ENCODE measurements at regions not wholly inside any gene's neighbourhood (a gene's known extent, or its start where the extent isn't known, plus 50 kb on each side); places are given as distances from the start of the nearest gene placed in this dataset.

DNA sequence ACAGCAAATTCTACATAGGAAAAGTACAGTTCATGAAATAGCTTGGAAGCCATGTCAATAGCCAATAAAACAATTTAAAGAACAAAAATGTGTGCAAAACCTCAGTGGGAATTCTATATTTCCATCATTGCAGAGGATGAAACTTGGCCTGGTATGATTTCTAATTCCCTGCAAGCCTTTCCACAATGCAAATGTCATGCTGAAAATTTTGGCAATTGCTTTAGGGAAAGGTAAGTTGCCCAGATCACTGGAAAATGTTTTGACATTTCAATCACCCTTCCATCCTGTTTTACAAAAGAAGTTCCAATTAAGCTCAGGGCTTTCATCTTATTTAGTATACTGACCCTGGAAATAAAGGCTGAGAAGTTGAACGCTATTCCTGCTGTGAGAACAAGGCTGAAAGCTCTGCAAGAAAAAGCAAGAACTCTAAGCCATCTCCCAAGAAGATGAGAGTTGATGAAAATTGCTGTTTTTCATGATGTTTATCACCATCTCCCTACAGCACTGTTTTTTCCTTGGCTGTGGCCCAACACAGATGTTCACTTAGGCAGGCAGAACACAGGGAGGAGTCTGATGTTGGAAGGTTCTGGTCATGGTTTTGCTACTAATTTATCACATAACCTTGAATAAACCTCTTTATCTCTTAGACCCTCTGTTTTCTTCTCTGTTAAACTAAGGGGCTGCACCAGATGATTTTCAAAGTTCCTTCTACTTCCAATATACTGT is 263.7 kb downstream of the KCTD12 start:
- no peak overlapping the region for H3K9ac ChIP-seq (ENCODE audit: low read depth, low read length)
- H3K9me3 ChIP-seq (ENCODE audit: control insufficient read depth, insufficient read depth, low read length): peaks cover 4% of the 10 kb centered on the region; the same call in 1 of the 2 replicates
- H3K4me3 ChIP-seq (ENCODE audit: low read depth, low read length): no peak overlapping the region

DNA sequence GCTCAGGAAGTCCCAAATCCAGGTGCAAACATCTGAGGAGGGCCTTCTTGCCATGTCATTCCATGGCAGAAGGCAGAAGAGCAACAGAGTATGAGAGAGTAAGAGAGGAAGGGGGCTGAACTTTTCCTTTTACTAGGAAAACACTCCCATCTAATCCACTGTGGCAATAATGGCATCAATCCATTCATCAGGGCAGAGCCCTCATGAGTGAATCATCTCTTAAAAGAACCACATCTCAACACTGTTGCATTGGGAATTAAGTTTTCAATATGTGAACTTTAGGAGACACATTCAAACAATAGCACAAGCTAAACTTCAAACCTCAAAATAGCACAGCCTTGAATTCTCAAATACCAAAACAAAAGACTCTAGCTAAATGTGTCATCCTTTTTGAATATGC is 264.5 kb downstream of the KCTD12 start:
- Histone ChIP-seq H3K36me3 (ENCODE audit: control insufficient read depth, insufficient read depth, low read length) (no peaks in the 10 kb centered on the region), H3K9me3 (ENCODE audit: control insufficient read depth, insufficient read depth, low read length) (peaks cover 4% of the 10 kb centered on the region; the same call in 1 of the 2 replicates), H3K4me1 (ENCODE audit: control insufficient read depth, insufficient read depth, low read length) (no peaks in the 10 kb centered on the region), H3K27me3 (ENCODE audit: control insufficient read depth, insufficient read depth, low read length) (no peaks in the 10 kb centered on the region), H3K9ac (ENCODE audit: low read depth, low read length) (no peak overlapping the region), H3K4me3 (ENCODE audit: low read depth, low read length) (no peak overlapping the region), H3K27ac (ENCODE audit: low read depth, low read length) (no peak overlapping the region)

More for the DNA sequence above, 263.7 kb downstream of the KCTD12 start:
- Histone ChIP-seq H3K4me1 (ENCODE audit: control insufficient read depth, insufficient read depth, low read length) (no peaks in the 10 kb centered on the region), H3K27ac (ENCODE audit: low read depth, low read length) (no peak overlapping the region), H3K27me3 (ENCODE audit: control insufficient read depth, insufficient read depth, low read length) (no peaks in the 10 kb centered on the region), H3K36me3 (ENCODE audit: control insufficient read depth, insufficient read depth, low read length) (no peaks in the 10 kb centered on the region)

DNA sequence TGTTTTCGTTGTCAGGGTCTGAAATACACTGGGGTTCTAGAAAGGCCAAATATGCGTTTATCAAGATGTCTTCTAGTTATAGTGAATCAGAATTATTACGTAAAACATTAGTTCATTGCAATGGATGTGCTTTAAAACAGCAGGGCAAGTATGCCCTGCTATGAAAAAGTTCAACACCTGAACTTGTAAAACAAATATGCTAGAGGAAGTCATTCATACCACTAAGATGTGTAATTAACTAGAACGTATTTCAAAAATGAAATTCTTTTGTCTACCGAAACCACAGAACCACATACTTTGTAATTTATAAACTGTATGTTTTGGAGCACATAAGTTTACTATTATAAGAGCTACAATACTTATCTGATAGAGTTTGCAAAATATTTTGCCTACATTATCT is 266.2 kb downstream of the KCTD12 start:
- no peaks in the 10 kb centered on the region for H3K27me3 ChIP-seq (ENCODE audit: control insufficient read depth, insufficient read depth, low read length)
- H3K4me1 ChIP-seq (ENCODE audit: control insufficient read depth, insufficient read depth, low read length): no peaks in the 10 kb centered on the region
- H3K36me3 ChIP-seq (ENCODE audit: control insufficient read depth, insufficient read depth, low read length): no peaks in the 10 kb centered on the region
- no peak overlapping the region for H3K9ac ChIP-seq (ENCODE audit: low read depth, low read length)
- H3K9me3 ChIP-seq (ENCODE audit: control insufficient read depth, insufficient read depth, low read length): peaks cover 4% of the 10 kb centered on the region; the same call in 1 of the 2 replicates
- H3K4me3 ChIP-seq (ENCODE audit: low read depth, low read length): no peak overlapping the region
- H3K27ac ChIP-seq (ENCODE audit: low read depth, low read length): no peak overlapping the region

DNA sequence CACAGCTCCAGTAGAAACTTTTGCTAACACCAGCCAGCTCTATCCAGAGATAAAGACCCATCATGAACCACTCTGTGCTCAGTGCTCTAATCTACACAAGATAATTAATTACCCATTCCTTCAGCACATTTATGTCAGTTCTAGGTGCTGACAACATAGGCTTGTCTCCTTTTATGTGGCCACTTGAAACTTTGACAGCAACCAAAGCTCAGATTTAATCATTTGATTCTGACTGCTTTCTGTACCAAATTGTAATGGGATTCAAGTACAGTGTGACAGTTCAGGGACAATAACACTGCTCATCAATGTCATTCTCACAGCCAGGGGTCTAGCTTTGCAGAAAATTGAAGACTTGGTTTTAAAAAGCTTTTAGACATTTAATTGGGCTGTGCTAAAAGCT is 266.6 kb downstream of the KCTD12 start:
- H3K36me3 ChIP-seq (ENCODE audit: control insufficient read depth, insufficient read depth, low read length): no peaks in the 10 kb centered on the region
- H3K4me3 ChIP-seq (ENCODE audit: low read depth, low read length): no peak overlapping the region
- H3K9me3 ChIP-seq (ENCODE audit: control insufficient read depth, insufficient read depth, low read length): peaks cover 4% of the 10 kb centered on the region; the same call in 1 of the 2 replicates
- no peaks in the 10 kb centered on the region for H3K27me3 ChIP-seq (ENCODE audit: control insufficient read depth, insufficient read depth, low read length)
- H3K9ac ChIP-seq (ENCODE audit: low read depth, low read length): no peak overlapping the region
- H3K4me1 ChIP-seq (ENCODE audit: control insufficient read depth, insufficient read depth, low read length): no peaks in the 10 kb centered on the region
- H3K27ac ChIP-seq (ENCODE audit: low read depth, low read length): no peak overlapping the region

DNA sequence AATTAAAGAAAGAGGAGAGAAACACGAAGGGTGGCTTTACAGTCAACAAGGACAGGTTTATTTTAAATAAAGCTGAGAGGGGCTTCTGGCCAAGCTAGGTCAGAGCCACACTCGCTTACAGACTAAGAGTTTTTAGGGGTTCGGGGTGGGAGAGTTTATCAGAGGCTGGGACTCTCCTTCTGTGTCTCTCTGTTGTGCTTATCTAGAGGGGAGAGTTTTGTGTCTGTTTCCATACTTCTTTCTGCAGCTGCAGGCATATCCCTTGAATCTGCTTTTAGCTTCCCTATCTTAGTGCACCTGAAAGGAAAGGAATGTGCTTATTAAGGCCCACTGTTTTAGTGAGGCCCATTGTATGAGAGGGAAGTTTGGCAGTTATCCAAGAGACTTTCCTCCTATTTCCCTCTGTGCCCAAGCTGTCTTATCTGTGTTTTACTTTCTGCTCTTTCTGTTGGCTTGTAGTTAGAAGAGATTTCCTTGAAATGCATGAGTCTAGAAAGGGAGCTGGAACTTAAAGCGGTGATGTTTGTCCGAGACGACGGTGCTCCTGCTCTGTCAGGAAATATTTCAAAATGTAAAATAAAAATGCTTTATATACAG is 275.3 kb downstream of the KCTD12 start:
- no peaks in the 10 kb centered on the region for H3K36me3 ChIP-seq (ENCODE audit: control insufficient read depth, insufficient read depth, low read length)
- no peaks in the 10 kb centered on the region for H3K4me1 ChIP-seq (ENCODE audit: control insufficient read depth, insufficient read depth, low read length)
- H3K27me3 ChIP-seq (ENCODE audit: control insufficient read depth, insufficient read depth, low read length): no peaks in the 10 kb centered on the region
- no peak overlapping the region for H3K9ac ChIP-seq (ENCODE audit: low read depth, low read length)
- H3K27ac ChIP-seq (ENCODE audit: low read depth, low read length): no peak overlapping the region
- peaks cover 13% of the 10 kb centered on the region for H3K9me3 ChIP-seq (ENCODE audit: control insufficient read depth, insufficient read depth, low read length)
- H3K4me3 ChIP-seq (ENCODE audit: low read depth, low read length): no peak overlapping the region

DNA sequence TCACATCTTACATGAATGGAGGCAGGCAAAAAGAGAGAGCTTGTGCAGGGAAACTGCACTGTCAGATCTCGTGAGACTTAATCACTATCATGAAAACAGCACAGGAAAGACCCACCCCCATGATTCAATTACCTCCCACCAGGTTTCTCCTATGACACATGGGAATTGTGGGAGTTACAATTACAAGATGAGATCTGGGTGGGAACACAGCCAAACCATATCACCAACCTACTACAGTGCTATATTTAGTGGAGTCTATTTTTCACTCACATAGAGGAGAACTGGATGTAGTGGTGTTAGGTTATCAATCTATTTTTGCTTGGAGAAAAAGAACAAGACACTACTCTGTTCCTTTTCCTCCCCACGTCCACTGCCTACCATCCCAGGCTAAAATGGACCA is 276.6 kb downstream of the KCTD12 start:
- Histone ChIP-seq H3K4me1 (ENCODE audit: control insufficient read depth, insufficient read depth, low read length) (no peaks in the 10 kb centered on the region), H3K9ac (ENCODE audit: low read depth, low read length) (no peak overlapping the region), H3K4me3 (ENCODE audit: low read depth, low read length) (no peak overlapping the region), H3K36me3 (ENCODE audit: control insufficient read depth, insufficient read depth, low read length) (no peaks in the 10 kb centered on the region), H3K27me3 (ENCODE audit: control insufficient read depth, insufficient read depth, low read length) (no peaks in the 10 kb centered on the region), H3K27ac (ENCODE audit: low read depth, low read length) (no peak overlapping the region), H3K9me3 (ENCODE audit: control insufficient read depth, insufficient read depth, low read length) (peaks cover 13% of the 10 kb centered on the region)

DNA sequence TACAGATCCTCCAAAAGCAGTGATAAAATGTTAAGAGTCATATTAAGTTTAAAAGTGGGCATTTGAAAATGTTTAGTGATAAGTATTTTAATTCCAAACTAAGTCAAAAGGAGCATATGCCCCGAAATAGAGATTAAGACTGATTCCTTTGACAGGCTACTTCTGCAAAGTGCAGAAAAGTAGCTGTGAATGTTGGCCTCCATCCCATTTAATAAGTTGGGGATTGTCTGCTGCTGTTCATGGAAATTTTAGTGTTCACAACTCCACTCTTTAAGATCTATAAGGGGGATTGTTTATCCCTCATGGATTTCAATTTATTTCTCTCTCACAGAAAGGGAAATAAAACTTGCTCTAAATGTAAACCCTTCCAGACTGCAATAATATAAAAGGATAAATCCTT is 278.3 kb downstream of the KCTD12 start:
- Histone ChIP-seq H3K27me3 (ENCODE audit: control insufficient read depth, insufficient read depth, low read length) (no peaks in the 10 kb centered on the region), H3K9ac (ENCODE audit: low read depth, low read length) (no peak overlapping the region), H3K4me1 (ENCODE audit: control insufficient read depth, insufficient read depth, low read length) (no peaks in the 10 kb centered on the region), H3K36me3 (ENCODE audit: control insufficient read depth, insufficient read depth, low read length) (no peaks in the 10 kb centered on the region), H3K4me3 (ENCODE audit: low read depth, low read length) (no peak overlapping the region), H3K27ac (ENCODE audit: low read depth, low read length) (no peak overlapping the region), H3K9me3 (ENCODE audit: control insufficient read depth, insufficient read depth, low read length) (peaks cover 13% of the 10 kb centered on the region)

DNA sequence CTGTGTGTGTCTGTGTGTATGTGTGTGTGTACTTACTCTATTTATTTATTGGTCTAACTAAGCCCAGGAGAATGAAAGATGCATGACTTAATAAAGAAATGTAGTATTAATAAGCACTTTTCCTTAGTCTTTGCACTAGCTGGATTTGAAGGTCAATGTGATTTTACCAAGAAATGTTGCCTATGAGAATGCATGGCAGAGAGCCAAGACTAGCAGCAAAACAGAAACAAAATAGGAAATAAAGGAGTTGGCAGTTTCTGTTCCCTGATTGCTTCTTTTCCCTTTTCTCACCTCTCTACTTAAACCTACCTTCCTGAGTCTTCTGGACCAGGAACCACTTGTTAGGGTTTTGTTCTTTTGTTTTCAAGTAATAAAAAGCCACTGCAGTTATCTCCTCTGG is 286.1 kb downstream of the KCTD12 start:
- Histone ChIP-seq H3K27ac (ENCODE audit: low read depth, low read length) (no peak overlapping the region), H3K27me3 (ENCODE audit: control insufficient read depth, insufficient read depth, low read length) (no peaks in the 10 kb centered on the region), H3K4me1 (ENCODE audit: control insufficient read depth, insufficient read depth, low read length) (no peaks in the 10 kb centered on the region), H3K36me3 (ENCODE audit: control insufficient read depth, insufficient read depth, low read length) (no peaks in the 10 kb centered on the region), H3K9ac (ENCODE audit: low read depth, low read length) (no peak overlapping the region), H3K4me3 (ENCODE audit: low read depth, low read length) (no peak overlapping the region), H3K9me3 (ENCODE audit: control insufficient read depth, insufficient read depth, low read length) (no peaks in the 10 kb centered on the region)

DNA sequence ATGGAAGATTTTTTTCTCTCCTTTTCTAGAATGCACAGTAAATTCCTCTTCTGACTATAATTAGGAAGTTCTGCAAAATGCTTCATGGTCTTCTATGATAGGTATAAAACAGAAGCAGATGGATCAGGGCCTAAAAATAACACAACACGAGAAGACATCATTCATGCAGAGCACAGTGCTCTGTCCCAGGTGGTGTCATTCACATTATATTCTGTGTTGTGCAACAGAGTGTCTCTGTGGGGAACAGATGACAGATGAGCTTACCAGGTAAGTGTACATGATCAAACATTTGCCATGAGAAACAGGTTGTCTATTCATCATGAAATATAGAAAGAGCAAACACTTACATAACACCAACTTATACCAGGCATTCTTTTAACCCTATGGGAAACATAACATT is 288.3 kb downstream of the KCTD12 start:
- H3K27me3 ChIP-seq (ENCODE audit: control insufficient read depth, insufficient read depth, low read length): no peaks in the 10 kb centered on the region
- H3K36me3 ChIP-seq (ENCODE audit: control insufficient read depth, insufficient read depth, low read length): no peaks in the 10 kb centered on the region
- no peak overlapping the region for H3K27ac ChIP-seq (ENCODE audit: low read depth, low read length)
- H3K9me3 ChIP-seq (ENCODE audit: control insufficient read depth, insufficient read depth, low read length): no peaks in the 10 kb centered on the region
- H3K9ac ChIP-seq (ENCODE audit: low read depth, low read length): no peak overlapping the region
- no peak overlapping the region for H3K4me3 ChIP-seq (ENCODE audit: low read depth, low read length)
- H3K4me1 ChIP-seq (ENCODE audit: control insufficient read depth, insufficient read depth, low read length): no peaks in the 10 kb centered on the region

DNA sequence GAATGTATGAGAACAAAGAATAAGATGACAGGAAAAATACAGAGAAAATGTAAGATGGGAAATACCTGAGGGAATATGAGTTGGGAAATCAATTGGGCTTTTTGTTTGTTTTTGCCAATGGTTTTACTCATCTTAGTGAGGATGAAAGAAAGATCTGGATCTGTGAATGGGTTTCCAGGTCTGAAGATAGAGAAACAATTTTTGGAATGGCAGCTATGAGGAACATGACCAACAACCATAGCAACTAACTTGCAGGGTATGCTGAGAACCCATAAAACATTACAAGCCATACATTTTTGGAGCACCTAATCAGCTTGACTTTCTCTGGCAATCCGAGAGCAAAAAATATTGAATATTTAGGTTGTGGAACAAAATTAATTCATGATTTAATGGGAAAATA is 290.0 kb downstream of the KCTD12 start:
- Histone ChIP-seq H3K9me3 (ENCODE audit: control insufficient read depth, insufficient read depth, low read length) (no peaks in the 10 kb centered on the region), H3K9ac (ENCODE audit: low read depth, low read length) (no peak overlapping the region), H3K4me3 (ENCODE audit: low read depth, low read length) (no peak overlapping the region), H3K27me3 (ENCODE audit: control insufficient read depth, insufficient read depth, low read length) (no peaks in the 10 kb centered on the region), H3K27ac (ENCODE audit: low read depth, low read length) (no peak overlapping the region), H3K36me3 (ENCODE audit: control insufficient read depth, insufficient read depth, low read length) (no peaks in the 10 kb centered on the region), H3K4me1 (ENCODE audit: control insufficient read depth, insufficient read depth, low read length) (no peaks in the 10 kb centered on the region)

DNA sequence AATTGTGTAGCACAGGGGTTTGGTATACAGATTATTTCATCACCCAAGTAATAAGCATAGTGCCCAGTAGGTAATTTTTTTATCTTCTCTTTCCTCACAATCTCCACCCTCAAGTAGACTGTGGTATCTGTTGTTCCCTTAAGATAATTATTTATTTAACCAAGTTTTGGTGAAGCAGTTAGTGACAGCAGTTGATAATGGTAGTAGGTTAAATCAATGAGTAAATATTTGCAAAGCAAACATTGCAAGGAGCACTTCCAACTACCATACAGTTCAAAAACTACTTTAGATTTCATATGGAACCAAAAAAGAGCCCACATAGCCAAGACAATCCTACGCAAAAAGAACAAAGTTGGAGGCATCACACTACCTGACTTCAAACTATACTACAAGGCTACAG is 291.8 kb downstream of the KCTD12 start:
- H3K9me3 ChIP-seq (ENCODE audit: control insufficient read depth, insufficient read depth, low read length): no peaks in the 10 kb centered on the region
- no peak overlapping the region for H3K9ac ChIP-seq (ENCODE audit: low read depth, low read length)
- H3K27me3 ChIP-seq (ENCODE audit: control insufficient read depth, insufficient read depth, low read length): no peaks in the 10 kb centered on the region
- H3K4me3 ChIP-seq (ENCODE audit: low read depth, low read length): no peak overlapping the region
- no peaks in the 10 kb centered on the region for H3K36me3 ChIP-seq (ENCODE audit: control insufficient read depth, insufficient read depth, low read length)
- no peaks in the 10 kb centered on the region for H3K4me1 ChIP-seq (ENCODE audit: control insufficient read depth, insufficient read depth, low read length)
- no peak overlapping the region for H3K27ac ChIP-seq (ENCODE audit: low read depth, low read length)
